Activated CD4-positive, CD25-positive, alpha-beta regulatory T cell treated with anti-CD3 and anti-CD28 coated beads, Interleukin-2, amount 50 U/mL, for 72 hours (primary cell): ENCODE measurements at regions not wholly inside any gene's neighbourhood (a gene's known extent, or its start where the extent isn't known, plus 50 kb on each side); places are given as distances from the start of the nearest gene placed in this dataset.

Source experiments
- DNase-seq: peaks from one replicate; pipeline ENCODE4 v3.0.0; 2021

DNA sequence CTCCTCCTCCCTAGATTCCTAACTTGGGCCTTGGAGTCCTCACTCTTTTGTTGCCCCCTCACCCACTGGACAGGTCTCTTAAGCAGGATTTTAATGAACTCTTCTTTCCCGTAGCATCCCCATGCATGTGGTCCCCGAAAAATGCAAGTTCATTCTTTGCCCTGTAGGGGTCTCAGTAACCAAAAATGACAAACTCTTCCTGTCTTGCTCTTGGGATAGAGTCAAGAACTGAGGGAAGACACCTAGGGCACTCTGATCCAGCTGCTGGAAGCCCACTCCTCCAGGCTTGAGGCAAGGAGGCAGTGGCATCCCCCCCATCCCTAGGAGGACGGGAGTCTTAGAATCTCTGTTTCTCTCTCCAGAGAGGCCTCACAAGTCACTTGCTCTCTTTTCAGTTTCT, 987.0 kb downstream of the DIAPH3 start:
- DNase-seq = no peak

DNA sequence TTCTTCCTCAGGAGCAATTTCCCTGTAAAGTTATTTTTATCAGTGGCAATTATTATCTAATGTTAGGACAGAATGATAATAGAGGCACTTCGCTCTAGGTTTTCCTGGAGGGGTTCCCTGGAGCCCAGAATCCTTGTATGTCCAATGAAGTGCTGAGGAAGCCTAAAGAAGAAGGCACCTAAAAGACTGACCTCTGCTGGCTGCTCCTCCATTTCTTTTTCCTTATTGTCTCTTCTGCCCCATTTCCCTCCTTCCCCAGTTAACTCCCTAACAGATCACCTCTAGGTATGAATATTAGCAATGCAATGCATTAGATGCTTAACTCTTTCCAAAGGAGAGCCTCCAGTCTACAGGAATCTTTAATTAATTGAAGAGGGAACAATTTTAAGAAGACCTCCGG, 985.4 kb downstream of the DIAPH3 start:
- DNase-seq = no peak

DNA sequence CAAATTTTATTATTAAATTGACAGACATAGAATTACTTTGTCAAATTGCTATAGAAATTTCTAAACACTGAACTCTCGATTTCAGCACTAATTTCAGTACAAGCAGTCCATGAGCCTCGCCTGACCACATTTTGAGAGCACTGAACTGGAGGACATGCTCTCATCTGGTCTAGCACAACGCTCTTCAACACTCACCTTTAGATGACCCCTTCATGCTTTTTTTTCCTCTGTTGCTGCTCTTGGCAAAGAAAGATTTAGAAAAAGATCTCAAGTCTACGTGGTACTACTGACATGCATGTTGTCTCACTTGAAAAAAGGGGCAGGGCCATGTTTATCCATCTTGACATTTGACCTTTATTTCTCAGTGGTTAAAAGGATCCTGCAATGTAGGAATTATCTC, 981.5 kb downstream of the DIAPH3 start:
- no peak for DNase-seq

DNA sequence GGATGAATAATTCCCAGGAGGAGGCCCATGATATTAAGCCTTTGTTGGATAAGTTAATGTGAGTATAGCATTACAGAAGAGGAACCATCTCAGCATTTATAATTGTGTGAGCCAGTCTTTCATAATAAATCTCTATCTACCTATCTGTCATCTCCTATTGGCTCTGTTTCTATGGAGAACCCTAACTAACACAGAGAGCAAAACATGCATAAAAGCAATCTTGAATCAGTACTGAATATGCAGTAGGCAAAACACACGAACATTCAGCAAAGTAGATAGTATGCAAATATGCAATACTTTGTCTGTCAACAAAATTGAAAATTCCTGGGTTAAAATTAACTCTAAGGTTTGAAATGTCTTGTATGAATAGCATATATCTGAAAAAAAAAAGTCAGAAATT, 966.3 kb downstream of the DIAPH3 start:
- DNase-seq = no peak

DNA sequence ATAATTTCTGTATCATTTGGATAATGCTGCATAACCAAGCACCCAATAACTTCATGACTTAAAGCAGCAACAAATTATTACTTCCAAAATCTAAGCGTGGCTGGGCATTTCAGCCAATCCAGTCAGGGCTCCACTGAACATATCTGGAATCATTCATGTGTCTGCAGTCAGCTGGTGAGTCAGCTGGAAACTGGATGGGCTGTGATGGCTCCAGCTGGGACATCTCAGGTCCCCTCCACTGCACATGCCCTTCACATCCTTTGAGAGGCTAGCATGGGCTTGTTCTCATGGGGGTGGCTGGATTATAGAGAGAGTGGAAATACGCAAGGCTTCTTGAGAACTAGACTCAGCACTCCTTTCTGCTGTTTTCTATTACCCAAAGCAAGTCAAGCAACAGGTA, 961.9 kb downstream of the DIAPH3 start:
- DNase-seq = no peak

DNA sequence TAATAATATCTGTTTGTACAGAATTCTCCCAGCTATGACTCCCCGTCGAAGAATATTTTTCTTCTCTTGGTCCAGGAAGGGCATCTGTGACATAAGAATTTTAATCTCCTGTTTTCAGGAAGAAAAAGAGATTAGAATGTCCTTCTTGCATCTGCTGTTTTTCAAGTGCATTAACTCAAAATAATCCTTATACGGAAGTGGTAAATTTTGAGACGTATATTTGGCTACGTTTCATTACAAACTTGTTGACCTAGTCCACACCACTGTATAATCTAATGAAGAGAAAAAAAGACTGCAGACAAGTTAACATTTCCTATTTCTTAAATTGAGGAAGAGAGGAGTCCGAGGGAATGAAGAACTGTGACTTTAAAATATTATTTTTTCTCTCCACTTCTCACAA, 959.9 kb downstream of the DIAPH3 start:
- no peak for DNase-seq

DNA sequence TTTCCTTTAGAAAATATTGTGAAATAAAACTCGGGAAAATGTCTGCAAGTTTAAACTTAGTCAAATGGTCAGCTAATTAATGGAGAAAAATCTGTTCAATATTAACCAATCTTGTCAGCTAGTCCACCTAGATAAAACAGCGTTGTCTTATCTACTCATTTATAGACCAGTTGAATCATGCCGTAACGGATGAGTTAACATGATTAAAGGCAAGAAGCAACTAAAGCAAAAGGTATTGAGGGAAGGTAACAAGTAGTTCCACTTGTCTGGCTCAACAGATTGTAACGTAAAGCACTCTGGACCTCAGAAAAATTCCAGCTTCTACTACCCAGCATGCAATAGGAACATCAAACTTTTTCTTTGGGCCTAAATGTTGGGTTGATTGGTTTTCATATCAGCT, 958.2 kb downstream of the DIAPH3 start:
- no peak for DNase-seq

DNA sequence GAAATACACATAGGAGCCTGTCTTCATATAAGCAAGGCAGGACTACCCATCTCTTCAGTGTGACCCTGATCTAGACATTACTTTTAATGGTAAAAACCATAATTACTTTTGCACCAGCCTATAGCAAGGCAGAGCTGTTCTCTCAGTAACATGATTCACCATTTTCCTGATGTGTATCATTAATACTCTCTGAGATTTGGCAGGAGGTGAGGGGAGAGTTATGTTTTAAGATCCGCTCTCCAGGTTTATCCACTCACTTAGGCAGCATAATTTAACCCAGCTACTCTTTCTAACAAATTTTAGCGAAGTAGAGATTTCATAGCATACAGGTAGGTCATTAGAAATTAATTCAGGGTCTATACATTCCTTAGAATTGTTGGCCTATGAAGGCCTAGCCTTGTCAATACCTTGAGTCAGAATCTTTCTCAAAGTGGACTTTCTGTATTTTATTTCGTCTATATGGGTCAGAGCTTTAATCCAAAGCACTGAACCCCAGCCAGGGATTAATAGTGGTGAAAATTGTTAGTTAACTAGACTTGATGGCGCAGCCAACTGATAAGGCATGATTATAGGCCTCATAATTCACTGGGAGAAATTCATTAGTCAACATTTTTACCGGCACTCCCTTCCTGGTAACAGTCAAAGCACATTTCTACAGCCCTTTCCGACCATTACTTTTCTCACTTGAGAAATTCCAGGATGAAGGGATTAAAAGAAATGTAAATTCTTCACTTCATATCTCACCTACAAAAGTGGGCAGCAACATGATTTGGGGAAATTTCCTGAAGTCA, 955.1 kb downstream of the DIAPH3 start:
- no peak for DNase-seq

DNA sequence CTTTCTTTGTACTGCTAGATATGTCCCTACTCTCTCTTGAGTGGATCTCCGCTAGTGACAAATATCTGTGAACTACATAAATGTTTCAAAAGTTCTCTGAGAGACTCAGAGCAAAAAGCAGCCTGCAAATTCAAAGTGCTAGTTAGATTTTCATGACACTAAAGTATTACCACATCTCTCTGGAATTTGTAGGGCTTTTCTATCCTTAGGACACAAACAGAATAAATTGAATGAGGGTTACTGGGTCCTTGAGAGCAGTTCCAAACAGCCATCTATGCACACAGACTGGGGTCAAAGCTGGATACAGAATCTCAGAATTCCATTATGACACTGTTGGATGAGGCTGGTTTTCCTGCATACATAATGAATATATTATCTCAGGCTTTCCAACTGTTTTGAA, 953.2 kb downstream of the DIAPH3 start:
- DNase-seq = no peak

DNA sequence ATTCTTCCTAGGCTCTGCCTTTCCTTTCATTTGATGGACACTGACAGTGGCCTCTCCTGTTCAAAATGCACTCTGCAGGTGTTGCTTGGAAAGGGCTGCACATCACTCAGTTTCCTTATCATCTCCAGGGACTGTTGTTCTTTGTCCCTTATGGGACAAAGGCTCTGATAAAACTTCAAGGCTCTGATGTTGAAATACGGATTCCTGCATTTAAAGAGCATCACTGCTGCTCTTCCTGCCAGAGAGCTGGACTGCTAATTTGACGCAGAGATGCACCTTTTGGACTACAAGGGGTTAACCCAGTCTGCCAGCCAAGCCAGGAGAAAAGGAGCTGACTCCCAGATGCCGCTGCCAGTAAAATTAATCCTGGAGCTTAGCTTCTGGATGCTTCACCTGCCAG, 952.1 kb downstream of the DIAPH3 start:
- DNase-seq = no peak

DNA sequence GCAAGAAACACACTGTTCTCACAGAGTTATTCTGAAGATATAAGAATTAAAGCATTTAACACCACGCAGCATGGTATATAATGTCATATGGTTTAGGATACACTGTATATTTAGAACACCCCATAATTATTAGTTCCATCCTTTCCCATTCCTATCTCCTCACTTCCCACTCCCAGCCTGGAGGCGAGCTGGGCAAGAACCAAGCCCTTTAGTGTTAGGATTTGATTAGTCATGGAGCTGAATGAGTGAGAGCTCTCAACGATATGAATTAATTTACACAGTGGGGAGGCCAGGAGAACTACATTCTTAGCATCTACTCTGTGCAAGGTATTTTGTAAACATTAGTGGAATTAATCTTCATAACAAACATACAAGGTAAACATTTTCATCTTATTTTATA, 934.3 kb downstream of the DIAPH3 start:
- no peak for DNase-seq

DNA sequence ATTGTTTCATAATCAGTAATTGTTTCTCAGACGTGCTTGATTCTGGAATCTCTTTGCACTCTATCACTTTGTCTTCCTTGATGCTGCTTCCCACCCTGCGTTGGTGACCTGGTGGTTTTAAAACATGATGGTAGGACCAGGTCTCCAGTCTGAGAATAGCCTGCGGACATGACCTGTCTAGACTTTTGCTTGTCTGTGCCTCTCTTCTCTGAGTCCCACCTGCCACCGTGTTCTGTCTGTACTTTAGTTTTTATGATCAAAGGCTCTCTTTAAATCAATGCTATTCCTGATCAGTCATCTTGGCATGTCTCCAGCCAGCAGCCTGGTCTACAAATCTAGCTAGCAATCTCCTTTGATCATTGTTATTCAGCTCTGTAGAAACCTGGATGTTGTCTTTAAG, 933.9 kb downstream of the DIAPH3 start:
- no peak for DNase-seq

DNA sequence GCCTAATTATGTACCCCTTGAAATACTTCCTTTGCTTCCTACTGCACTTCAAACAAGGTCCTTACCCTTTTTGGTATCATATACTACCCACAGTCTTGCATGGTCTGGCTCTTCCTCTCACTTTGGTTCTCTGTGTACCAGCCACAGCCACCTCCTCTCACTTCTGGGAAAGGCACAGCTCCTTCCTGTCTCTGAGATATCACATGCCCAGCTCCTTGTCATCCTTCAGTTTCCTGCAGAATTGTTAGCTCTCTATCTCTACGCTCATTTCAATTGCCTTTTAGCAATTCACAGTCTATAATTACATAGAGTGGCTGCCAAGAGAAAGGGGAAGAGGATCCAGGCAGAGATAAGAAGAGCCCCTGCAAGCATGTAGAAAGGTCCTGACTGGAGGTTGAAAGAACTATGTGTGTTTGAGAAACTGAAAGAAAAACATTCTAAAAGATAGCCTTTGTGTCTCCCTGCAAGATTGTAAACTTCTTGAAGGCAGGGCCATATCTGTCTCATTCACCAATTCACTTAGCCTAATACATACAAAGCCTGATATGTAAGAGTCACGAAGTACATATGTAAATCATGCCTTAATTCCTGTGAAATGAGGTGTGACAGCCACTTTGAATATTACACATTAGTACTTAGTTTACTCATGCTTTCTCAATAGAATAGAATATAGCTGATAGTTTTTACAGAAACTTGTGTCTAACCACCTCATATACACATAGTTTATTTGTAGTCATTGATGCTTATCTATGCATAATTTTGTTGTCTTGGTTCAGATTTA, 933.1 kb downstream of the DIAPH3 start:
- DNase-seq = no peak

DNA sequence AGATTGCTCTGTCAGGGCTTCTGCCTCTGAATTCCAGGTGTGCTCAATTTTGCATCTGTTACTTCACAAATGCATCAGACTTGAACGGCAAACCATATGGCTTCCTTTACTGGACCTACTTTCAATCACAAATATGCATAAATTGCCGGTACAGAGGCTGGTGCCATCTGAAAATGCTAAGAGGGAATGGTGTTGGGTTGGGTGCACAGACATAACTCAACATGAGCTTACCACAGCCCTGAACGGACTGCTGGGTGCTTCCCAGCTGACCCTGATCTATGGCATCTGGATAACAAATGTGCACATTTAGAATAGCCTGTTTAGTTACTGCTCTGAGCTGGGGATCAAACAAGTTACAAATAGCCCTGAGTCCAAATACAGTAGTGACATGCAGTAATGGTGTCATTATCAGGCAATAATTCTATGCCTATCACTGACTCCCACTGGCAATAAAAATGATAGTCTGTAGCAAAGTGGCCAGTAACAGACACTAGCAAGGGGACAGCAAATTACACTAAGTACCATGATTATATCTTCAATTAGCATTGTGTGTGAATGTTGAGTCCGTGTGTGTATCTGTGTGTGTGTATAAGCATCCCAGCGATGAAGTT, 927.3 kb downstream of the DIAPH3 start:
- DNase-seq = no peak

DNA sequence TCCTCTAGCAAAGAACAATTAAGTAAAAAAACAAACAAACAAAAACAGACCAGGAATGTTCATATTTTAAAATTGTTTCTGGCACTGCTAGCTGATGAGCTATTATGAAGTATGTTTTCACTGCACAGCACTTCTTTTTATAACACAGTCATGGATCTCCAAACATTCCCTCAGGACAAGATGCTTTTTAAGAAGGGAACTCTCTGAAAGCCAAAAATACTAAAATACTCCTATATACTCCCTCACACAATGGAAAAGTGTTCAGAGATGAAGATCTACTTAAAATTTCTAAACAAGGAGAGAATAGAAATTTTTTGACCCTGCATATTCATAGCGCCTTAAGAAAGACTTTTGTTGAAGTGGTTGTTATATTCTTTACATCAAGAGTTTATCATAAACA, 926.8 kb downstream of the DIAPH3 start:
- no peak for DNase-seq

DNA sequence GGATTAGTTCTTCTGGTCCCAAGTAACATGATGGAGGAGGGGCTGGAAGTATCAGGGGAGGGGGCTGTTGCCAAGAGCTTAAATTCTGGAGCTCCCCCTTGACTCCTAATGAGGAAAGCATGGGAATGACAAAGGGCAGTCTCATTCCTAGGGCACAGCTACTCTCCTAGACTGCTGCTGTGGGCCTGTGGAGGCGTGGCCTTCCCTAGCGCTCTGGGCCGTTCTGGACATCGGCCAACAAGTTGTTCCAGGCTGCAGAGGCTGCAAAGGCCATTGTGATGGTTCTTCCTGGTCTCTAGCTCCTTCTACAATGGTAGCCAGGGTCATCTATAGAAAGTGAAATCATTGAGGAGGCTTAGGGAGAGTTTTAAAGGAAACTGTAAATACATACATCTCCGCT, 916.6 kb downstream of the DIAPH3 start:
- DNase-seq = no peak

DNA sequence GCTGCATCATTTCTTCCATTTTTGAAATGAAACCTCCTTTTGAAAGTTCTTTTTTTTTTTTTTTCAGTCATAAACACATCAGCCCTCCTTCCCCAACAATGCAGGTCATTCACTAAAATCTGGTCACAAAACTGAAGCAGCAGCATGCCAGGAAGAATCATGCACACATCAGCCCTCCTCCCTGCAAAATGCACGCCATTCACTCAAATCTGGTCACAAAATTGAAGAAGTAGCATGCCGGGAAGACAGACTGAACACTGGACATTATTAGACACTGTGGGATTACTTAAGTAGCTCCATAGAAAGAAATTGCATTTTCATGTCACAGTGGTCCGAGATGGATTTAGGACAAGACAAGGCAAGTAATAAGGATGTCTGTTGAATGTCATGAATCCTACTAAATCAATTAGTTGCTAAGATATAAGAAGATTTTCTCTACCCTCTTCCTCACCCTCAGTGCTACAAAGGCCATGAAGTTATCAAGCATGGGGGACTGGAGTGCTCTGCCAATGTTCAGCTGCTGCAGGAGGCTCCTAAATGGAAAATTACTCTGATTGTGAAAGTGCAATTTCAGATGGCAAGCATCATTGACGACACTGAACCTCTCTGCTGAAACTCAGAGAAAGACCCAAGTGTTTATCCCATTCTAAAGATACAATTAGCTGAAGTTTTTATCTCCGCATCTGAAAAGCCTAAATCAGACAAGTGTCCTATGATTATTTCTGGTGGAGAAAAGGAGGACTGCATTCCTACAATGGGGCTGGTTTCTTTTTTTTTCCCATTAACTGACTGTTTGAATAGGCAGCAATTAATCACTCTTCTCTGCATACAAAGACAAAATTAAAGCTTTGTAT, 913.2 kb downstream of the DIAPH3 start:
- no peak for DNase-seq

DNA sequence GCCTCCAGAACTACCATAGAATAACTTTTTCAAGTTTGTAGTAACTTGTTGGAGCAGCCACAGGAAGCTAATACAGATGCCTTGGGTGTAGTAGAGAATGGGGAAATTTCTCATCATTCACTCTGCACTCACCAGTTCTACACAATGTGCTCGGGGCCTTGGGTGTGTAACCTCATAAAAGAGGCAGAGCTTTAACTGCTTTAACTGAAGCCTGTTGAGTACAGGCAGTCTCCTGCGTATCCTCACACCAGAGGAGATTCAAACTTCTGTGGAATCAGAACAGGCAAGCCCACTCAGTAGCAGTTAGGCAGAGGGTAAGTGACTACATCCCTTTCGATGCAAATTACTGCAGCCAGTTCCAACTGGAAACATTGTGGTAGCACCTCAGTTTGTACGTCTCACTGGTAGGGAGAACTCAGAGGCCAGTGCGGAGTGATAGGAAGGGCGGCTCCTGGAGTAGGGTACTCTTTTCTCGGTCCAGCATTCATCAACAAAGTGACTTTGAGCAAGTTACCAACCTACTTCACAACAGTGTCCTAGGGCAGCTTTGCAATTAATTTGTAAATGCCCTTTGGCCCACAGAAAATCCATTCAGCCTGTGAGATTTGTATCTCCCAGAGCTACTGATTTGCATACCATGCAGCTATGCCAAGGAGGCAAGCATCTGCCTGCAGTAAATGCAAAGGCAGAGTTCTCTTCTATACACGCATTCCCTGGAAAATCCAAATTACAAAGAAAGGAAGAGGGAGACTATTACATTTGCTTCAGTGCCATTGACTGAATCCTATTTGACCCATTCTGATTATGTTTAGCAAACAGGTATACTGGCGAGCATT, 904.3 kb downstream of the DIAPH3 start:
- DNase-seq = no peak

DNA sequence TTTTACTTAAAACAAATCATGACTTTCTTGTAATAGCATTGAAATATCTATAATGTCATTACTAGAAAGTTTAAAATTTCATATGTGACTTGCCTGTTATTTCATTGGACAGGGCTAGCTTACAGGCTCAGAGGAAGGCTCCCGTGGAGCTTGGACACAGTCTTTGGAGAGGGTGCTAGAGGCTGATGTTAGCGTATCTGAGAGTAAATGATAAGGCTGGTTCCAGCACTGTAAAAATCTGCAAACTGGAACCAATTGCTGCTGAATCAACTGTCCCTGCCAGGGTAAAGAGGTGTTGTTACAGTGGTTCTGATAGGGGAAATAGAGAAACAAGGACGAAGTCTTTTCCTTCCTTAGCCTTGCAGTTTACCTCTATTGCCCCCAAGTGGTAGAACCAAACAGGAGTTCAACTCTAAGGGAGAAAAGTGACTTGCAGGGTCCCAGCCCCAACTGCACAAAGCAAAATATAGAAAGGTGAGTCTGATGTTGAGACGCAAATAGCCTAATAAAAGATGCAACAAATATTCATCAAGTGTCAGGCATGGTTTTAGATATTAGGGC, 901.7 kb downstream of the DIAPH3 start:
- DNase-seq = no peak

DNA sequence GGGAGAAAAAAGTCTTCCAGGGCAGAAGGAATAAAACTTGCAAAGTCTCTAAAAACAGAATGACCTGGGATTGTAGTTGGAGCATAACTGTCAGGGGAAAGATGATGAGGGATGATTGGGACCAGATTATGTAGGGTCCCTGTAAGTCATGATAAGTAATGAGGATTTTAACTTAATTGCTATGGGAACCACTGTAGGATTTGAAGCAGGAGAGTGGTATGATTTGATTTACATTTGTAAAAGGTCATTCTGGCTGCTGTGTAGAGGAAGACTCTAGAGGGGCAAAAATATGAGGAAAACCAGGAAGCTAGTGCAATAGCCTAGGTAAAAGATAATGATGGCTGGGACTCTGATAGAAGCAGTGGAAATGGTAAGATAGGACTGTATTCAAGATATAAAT, 900.2 kb downstream of the DIAPH3 start:
- no peak for DNase-seq

DNA sequence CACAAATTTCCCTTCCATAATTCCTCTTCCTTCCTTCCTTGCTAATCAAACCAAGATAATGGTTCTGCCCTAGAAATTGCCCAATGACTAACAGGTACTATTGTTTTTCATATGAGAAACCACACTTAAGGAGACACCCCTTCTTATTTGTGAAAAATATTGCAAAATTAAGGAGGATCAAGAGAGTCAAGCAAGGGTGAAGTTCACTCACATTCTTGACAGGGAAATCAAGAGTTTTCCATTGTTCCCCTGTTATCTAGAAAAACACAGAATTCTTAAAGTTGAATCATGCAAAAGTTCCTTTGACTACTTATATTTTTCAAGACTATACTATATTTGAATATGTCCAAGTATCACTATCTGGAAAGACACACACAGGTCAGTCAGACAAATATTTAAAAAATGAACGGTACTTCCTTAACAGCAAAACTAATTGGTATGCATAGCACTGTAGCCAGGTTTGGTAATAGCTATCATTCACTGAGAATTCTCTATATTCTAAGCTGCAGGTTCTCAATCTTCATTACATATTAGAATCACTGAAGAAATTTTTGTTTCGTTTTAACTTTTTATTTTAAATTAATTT, 897.2 kb downstream of the DIAPH3 start:
- no peak for DNase-seq

DNA sequence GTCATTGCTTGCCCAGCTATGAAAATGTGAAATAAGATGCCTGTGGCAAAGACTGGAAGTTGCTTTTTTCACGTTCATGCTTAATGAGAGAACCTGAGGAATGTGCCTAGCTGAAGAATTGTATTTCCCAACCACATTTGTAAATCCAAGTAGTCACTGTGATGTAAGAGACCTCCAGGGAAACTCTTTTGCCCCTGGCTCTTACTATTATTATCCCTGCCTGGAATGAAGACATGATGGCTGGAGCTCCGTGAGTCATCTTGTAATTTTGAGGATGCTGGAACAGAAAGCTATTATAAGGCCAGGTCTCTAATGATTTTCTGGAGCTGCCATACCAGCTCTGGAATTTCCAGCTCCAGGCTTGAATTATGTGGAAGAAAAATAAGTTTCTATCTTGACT, 894.3 kb downstream of the DIAPH3 start:
- no peak for DNase-seq
